ENCODE measurements at regions not wholly inside any gene's neighbourhood (a gene's known extent, or its start where the extent isn't known, plus 50 kb on each side); places are given as distances from the start of the nearest gene placed in this dataset.

- ATAC-seq (ENCODE audit: insufficient number of reproducible peaks, low FRiP score, low read depth), result no peak
- no peak overlapping the region for H3K4me3 ChIP-seq
- TF ChIP-seq, protein P1, sequence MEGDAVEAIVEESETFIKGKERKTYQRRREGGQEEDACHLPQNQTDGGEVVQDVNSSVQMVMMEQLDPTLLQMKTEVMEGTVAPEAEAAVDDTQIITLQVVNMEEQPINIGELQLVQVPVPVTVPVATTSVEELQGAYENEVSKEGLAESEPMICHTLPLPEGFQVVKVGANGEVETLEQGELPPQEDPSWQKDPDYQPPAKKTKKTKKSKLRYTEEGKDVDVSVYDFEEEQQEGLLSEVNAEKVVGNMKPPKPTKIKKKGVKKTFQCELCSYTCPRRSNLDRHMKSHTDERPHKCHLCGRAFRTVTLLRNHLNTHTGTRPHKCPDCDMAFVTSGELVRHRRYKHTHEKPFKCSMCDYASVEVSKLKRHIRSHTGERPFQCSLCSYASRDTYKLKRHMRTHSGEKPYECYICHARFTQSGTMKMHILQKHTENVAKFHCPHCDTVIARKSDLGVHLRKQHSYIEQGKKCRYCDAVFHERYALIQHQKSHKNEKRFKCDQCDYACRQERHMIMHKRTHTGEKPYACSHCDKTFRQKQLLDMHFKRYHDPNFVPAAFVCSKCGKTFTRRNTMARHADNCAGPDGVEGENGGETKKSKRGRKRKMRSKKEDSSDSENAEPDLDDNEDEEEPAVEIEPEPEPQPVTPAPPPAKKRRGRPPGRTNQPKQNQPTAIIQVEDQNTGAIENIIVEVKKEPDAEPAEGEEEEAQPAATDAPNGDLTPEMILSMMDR (IDR thresholded peaks at IDR 0.05), result no peak
These were observed 758.5 kb upstream of the NEGR1 start for GRCh38 chr1:73040811-73041210.

DNA sequence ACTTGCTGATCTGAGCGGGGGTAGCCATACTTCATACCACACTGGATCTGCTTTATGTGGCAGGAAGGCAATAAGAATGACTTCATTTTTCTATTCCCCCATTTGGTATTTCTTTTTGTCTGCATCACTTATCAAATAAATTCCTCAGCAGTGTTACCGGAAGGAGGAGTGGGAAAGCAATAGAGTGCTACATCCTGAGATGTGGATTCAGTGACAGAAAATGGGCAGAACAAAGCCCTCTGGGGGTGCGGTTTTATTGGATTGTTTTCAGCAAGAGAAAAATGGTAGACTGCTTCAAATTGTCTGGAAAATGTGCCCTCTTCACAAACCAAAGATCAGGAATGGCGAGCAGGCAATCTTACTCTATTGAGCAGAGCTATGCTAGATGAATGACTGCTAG, 751.9 kb upstream of the NEGR1 start:
- DNase-seq (ENCODE audit: low spot score) (no peak), ATAC-seq (ENCODE audit: insufficient number of reproducible peaks, low FRiP score, low read depth) (no peak)
- H3K4me3 ChIP-seq, result no peak overlapping the region
- no peaks in the 10 kb centered on the region for H3K27me3 ChIP-seq (replicated peaks; ENCODE audit: insufficient read depth)
- TF ChIP-seq, protein P1 (IDR thresholded peaks at IDR 0.05), result no peak
- no peaks in the 10 kb centered on the region for H3K4me1 ChIP-seq (ENCODE audit: control insufficient read depth in 1 of 2, low read depth in 2 of 2)
- H3K27ac ChIP-seq, result no peak overlapping the region
- no peaks in the 10 kb centered on the region for H3K9me3 ChIP-seq
- H3K36me3 ChIP-seq, result no peaks in the 10 kb centered on the region

More at GRCh38 chr1:73040811-73041210, 758.5 kb upstream of the NEGR1 start:
- no peak for DNase-seq (ENCODE audit: low spot score)
- Histone ChIP-seq H3K36me3 (no peaks in the 10 kb centered on the region), H3K9me3 (no peaks in the 10 kb centered on the region), H3K27ac (no peak overlapping the region), H3K27me3 (replicated peaks; ENCODE audit: insufficient read depth) (no peaks in the 10 kb centered on the region), H3K4me1 (ENCODE audit: control insufficient read depth in 1 of 2, low read depth in 2 of 2) (no peaks in the 10 kb centered on the region)

GRCh38 chr1:73033640-73034039, 751.3 kb upstream of the NEGR1 start:
- Histone ChIP-seq H3K27me3 (replicated peaks; ENCODE audit: insufficient read depth) (no peaks in the 10 kb centered on the region), H3K9me3 (no peaks in the 10 kb centered on the region), H3K27ac (no peak overlapping the region), H3K4me3 (no peak overlapping the region), H3K4me1 (ENCODE audit: control insufficient read depth in 1 of 2, low read depth in 2 of 2) (no peaks in the 10 kb centered on the region), H3K36me3 (no peaks in the 10 kb centered on the region)
- TF ChIP-seq, protein P1 (IDR thresholded peaks at IDR 0.05), result no peak
- no peak for DNase-seq (ENCODE audit: low spot score)
- ATAC-seq (ENCODE audit: insufficient number of reproducible peaks, low FRiP score, low read depth), result no peak

GRCh38 chr1:73029571-73029970, 747.2 kb upstream of the NEGR1 start:
- no peak for ATAC-seq (ENCODE audit: insufficient number of reproducible peaks, low FRiP score, low read depth)
- DNase-seq (ENCODE audit: low spot score), result no peak
- Histone ChIP-seq H3K36me3 (no peaks in the 10 kb centered on the region), H3K27ac (no peak overlapping the region), H3K4me3 (no peak overlapping the region), H3K4me1 (ENCODE audit: control insufficient read depth in 1 of 2, low read depth in 2 of 2) (no peaks in the 10 kb centered on the region), H3K27me3 (replicated peaks; ENCODE audit: insufficient read depth) (no peaks in the 10 kb centered on the region), H3K9me3 (no peaks in the 10 kb centered on the region)
- TF ChIP-seq, protein P1 (IDR thresholded peaks at IDR 0.05), result no peak

- Histone ChIP-seq H3K9me3 (no peaks in the 10 kb centered on the region), H3K36me3 (no peaks in the 10 kb centered on the region), H3K4me3 (no peak overlapping the region), H3K4me1 (ENCODE audit: control insufficient read depth in 1 of 2, low read depth in 2 of 2) (no peaks in the 10 kb centered on the region), H3K27ac (no peak overlapping the region), H3K27me3 (replicated peaks; ENCODE audit: insufficient read depth) (no peaks in the 10 kb centered on the region)
- ATAC-seq (ENCODE audit: insufficient number of reproducible peaks, low FRiP score, low read depth) (no peak), DNase-seq (ENCODE audit: low spot score) (no peak)
- TF ChIP-seq, protein P1 (IDR thresholded peaks at IDR 0.05), result no peak
These were observed 743.8 kb upstream of the NEGR1 start for GRCh38 chr1:73026114-73026513.

Data from thoracic aorta (tissue), 2 donors.